Activated gamma-delta T cell treated with anti-CD3 and anti-CD28 coated beads, Interleukin-2, amount 50 U/mL, for 16 hours (primary cell): ENCODE measurements at regions not wholly inside any gene's neighbourhood (a gene's known extent, or its start where the extent isn't known, plus 50 kb on each side); places are given as distances from the start of the nearest gene placed in this dataset.
"Not testable (repeated sequence)": the region's sequence is repeated elsewhere in the genome, so short reads cannot be mapped to it uniquely, and the experiment has no call there.

ENCODE experiments used
- DNase-seq: peaks from one replicate; pipeline ENCODE4 v3.0.0-alpha.2; 2020; ENCODE audit warnings: low read depth

- DNase-seq: no peak
Observed at GRCh38 chr12:41663598-41664265, 475.6 kb downstream of the PDZRN4 start.

GRCh38 chr12:41661141-41661765 is 473.1 kb downstream of the PDZRN4 start:
- no peak for DNase-seq

GRCh38 chr12:41656454-41656853 is 468.3 kb downstream of the PDZRN4 start:
- DNase-seq: no peak

GRCh38 chr12:41653386-41654326 is 465.5 kb downstream of the PDZRN4 start:
- DNase-seq: no peak

- no peak for DNase-seq
Observed at GRCh38 chr12:41652981-41653380, 464.9 kb downstream of the PDZRN4 start.

- no peak for DNase-seq
Observed at GRCh38 chr12:41645624-41646023, 457.5 kb downstream of the PDZRN4 start.

- not testable (repeated sequence) for DNase-seq
Observed at GRCh38 chr12:41642808-41643207, 454.7 kb downstream of the PDZRN4 start.

- no peak for DNase-seq
Observed at GRCh38 chr12:41636653-41637052, 448.5 kb downstream of the PDZRN4 start.

- DNase-seq: no peak
Observed at GRCh38 chr12:41635626-41636364, 447.7 kb downstream of the PDZRN4 start.

GRCh38 chr12:41634091-41634490 is 446.0 kb downstream of the PDZRN4 start:
- no peak for DNase-seq

- DNase-seq: no peak
Observed at GRCh38 chr12:41629611-41630010, 441.5 kb downstream of the PDZRN4 start.

- DNase-seq: no peak
Observed at GRCh38 chr12:41627476-41627875, 439.4 kb downstream of the PDZRN4 start.

- no peak for DNase-seq
Observed at GRCh38 chr12:41624571-41624970, 436.5 kb downstream of the PDZRN4 start.
